Heart right ventricle (tissue), 16 donors: ENCODE measurements at regions not wholly inside any gene's neighbourhood (a gene's known extent, or its start where the extent isn't known, plus 50 kb on each side); places are given as distances from the start of the nearest gene placed in this dataset.

Source experiments
- ATAC-seq, 8 donors: fragments of 200-7000 bp; cut with Tn5 transposase; one replicate each; pipeline ENCODE4 v1.9.1; 2020; ENCODE audit warnings: mild to moderate bottlenecking in 8 of 8, moderate library complexity in 8 of 8, moderate number of reproducible peaks in 1 of 8
- DNase-seq, 2 donors: peaks; one replicate each; pipeline ENCODE4 v3.0.0-alpha.2; 2020
- H3K27ac ChIP-seq, 10 donors: fragments of 200-600 bp; sonication (generic) in 2 of 10; one replicate each; pipeline versions ENCODE4 v1.5.0 to v1.8.0; 2020 to 2022; ENCODE audit warnings: mild to moderate bottlenecking in 3 of 10
- H3K27me3 ChIP-seq, 7 donors: fragments of 200-600 bp; one replicate each; pipeline ENCODE4 v1.8.0; 2021 to 2022; ENCODE audit warnings: mild to moderate bottlenecking in 2 of 7
- H3K36me3 ChIP-seq, 9 donors: fragments of 200-600 bp; sonication (generic) in 1 of 9; one replicate each; pipeline versions ENCODE4 v1.5.0 to v1.8.0; 2020 to 2022; ENCODE audit warnings: mild to moderate bottlenecking in 2 of 9
- H3K4me1 ChIP-seq, 9 donors: fragments of 200-600 bp; sonication (generic) in 1 of 9; one replicate each; pipeline versions ENCODE4 v1.5.0 to v1.8.0; 2020 to 2022; ENCODE audit warnings: mild to moderate bottlenecking in 4 of 9
- H3K4me3 ChIP-seq, 10 donors: fragments of 200-600 bp; sonication (generic) in 2 of 10; one replicate each; pipeline versions ENCODE4 v1.5.0 to v1.8.0; 2020 to 2022; ENCODE audit warnings: mild to moderate bottlenecking in 7 of 10, moderate library complexity in 2 of 10
- H3K9me3 ChIP-seq, 11 donors: fragments of 200-600 bp in 10 of 11; sonication (generic) in 2 of 11; one replicate each; pipeline versions ENCODE4 v1.5.0 to v1.8.0; 2013 to 2022; ENCODE audit warnings: mild to moderate bottlenecking in 2 of 11, control low read depth in 1 of 11, moderate library complexity in 1 of 11
- WGBS, 2 donors: extraction: QIAGEN DNeasy Blood & Tissue Kit; methylation state at CpG; one replicate each; pipeline ENCODE4 v1.1.7; 2013; ENCODE audit warnings: inconsistent platforms in 1 of 2; 5-methylcytosine and 5-hydroxymethylcytosine counted together
- intact Hi-C, 10 donors: fragments of 100-400 bp; cut with DNase I; formaldehyde crosslinking; loops; one replicate each; pipeline versions ENCODE4 v1.11.1 to v1.14.2; 2022
- TF ChIP-seq, protein P1 (sequence below), 9 donors: fragments of 200-600 bp; sonication (generic) in 2 of 9; IDR thresholded peaks; one replicate each; pipeline versions ENCODE4 v1.5.0 to v1.8.0; 2021 to 2022; ENCODE audit warnings: antibody characterized with exemption in 9 of 9, mild to moderate bottlenecking in 5 of 9, moderate library complexity in 1 of 9
- donor health status: Arrhythmogenic right ventricular cardiomyopathy.
- donor health status: ischemic (EF 13 %, LVEDD 7.1; RV severe dilation, severe dysfunction).
- donor health status: healthy with polysubstance abuse.
- donor health status: DM: no; HTN: yes; CAD: no.
- donor health status: DM: no; HTN: no; CAD: no.
- donor health status: ischemic (EF 25% LVEDD 6.9; RV normal size, moderate dysfunction).
- donor health status: ischemic (EF 25% LVEDD 5.7; RV mildly dilated, moderate dysfunction).
- donor health status: healthy.
- donor health status: DM: yes; HTN: yes; CAD: no.
- donor health status: Ischemic cardiomyopathy.
- donor health status: ischemic (EF 35%, LVEDD 5.7; RV mildly dilated, moderate dysfunction).
- donor health status: nonischemic (EF 11% LVEDD 7.7; RV severe dilation, severe dysfunction).
- donor health status: DM: yes; HTN: yes; CAD: no.
- donor health status: PGD.
- donor health status: ischemic (EF 29% LVEDD 5.4; RV normal size, mild dysfunction).
- donor health status: nonischemic (EF 23%, LVEDD 6.1; RV moderate dilation, normal function).

DNA sequence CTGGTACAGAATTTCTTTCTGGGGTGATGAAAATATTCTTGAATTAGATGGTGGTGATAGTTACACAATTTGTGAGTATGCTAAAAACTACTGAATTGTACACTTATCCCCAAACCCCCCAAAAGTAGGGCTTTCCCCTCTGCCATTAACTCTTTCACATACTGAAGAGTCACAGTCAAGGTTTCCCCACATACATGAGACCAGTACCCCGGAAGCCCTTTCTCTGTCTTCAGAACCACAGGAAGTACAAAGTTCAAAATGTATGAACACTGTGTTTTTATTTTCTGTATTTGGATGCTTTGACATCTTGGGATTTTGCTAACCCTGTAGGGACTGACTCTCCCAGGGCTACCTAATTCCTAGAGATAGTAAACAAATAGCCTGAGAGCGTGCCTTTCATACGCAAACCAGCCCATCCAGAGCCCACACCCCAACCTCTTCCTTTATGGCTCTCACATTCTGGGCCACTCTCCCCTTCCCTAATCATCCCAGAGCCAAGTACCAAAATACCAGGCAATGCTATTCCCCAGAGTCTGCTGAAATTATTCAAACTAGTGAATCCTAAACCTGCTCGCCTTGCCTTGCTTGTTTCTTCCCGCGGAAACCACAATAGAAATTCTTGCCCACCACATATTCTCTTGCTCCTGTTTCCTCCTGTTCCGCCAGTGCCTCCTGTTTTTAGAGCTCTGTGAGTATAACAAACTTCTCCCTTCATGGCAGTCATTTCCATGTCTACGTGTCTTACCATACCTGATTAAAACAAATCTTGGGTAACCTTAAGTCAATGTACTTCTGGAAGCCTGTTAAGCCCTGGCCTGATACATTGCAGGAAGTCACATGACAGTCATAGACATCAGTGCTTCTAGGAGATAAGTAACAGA lies 524.8 kb downstream of the FUT8 start:
- no peak overlapping the region for H3K4me3 ChIP-seq
- H3K27ac ChIP-seq = no peak overlapping the region
- no peaks in the 10 kb centered on the region for H3K9me3 ChIP-seq
- no peaks in the 10 kb centered on the region for H3K36me3 ChIP-seq
- no peak for DNase-seq
- intact Hi-C loops = no loop called here
- no peaks in the 10 kb centered on the region for H3K4me1 ChIP-seq
- WGBS, 2 donors = 87 to 88% methylated on average over 8 of the region's 8 CpGs
- ATAC-seq = no peak
- TF ChIP-seq, protein P1, sequence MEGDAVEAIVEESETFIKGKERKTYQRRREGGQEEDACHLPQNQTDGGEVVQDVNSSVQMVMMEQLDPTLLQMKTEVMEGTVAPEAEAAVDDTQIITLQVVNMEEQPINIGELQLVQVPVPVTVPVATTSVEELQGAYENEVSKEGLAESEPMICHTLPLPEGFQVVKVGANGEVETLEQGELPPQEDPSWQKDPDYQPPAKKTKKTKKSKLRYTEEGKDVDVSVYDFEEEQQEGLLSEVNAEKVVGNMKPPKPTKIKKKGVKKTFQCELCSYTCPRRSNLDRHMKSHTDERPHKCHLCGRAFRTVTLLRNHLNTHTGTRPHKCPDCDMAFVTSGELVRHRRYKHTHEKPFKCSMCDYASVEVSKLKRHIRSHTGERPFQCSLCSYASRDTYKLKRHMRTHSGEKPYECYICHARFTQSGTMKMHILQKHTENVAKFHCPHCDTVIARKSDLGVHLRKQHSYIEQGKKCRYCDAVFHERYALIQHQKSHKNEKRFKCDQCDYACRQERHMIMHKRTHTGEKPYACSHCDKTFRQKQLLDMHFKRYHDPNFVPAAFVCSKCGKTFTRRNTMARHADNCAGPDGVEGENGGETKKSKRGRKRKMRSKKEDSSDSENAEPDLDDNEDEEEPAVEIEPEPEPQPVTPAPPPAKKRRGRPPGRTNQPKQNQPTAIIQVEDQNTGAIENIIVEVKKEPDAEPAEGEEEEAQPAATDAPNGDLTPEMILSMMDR (IDR thresholded peaks at IDR 0.05) = no peak
- no peaks in the 10 kb centered on the region for H3K27me3 ChIP-seq

DNA sequence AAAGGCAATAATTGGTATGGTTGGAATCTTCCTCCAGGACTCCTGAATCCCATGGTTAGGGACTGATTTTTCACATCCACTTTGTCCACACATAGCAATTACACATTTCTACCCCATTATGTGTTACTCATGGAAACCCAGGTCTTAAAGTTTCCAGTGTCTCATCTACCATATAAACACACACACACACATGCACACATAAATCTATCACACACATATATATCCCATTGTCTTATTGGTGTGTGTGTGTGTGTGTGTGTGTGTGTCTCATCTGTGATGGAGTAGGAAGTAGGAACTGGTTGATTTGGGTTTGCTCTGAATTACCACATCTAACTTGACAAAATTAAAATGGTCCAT lies 525.4 kb downstream of the FUT8 start:
- no peaks in the 10 kb centered on the region for H3K36me3 ChIP-seq
- intact Hi-C loops = no loop called here
- H3K27me3 ChIP-seq = no peaks in the 10 kb centered on the region
- no peak for ATAC-seq
- H3K27ac ChIP-seq = no peak overlapping the region
- TF ChIP-seq, protein P1 (IDR thresholded peaks at IDR 0.05) = no peak
- no peaks in the 10 kb centered on the region for H3K9me3 ChIP-seq
- no peak for DNase-seq
- H3K4me3 ChIP-seq = no peak overlapping the region
- H3K4me1 ChIP-seq = no peaks in the 10 kb centered on the region

DNA sequence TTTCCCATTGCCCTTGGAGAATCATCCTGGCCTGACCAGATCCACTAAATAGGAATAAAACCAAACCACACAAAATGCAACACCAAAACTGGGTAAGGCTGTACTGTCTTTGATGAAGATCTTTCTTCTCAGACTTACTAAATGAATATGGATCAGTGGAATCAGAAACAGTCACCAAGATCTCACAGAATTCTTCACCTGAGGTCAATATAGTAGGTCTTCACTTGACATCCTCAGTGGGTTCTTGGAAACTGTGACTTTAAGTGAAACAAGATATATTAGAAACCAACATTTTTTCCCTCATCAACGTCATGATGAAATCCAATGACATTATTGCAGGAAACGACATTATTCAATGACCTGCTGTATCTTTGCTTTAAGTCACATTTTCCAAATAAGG lies 526.2 kb downstream of the FUT8 start:
- no peaks in the 10 kb centered on the region for H3K9me3 ChIP-seq
- WGBS, 2 donors = 71 to 83% methylated on average over 2 of the region's 2 CpGs
- intact Hi-C loops = no loop called here
- peaks cover 0 to 1% (median 0%) of the 10 kb centered on the region in 7 donors for H3K27me3 ChIP-seq
- TF ChIP-seq, protein P1 (IDR thresholded peaks at IDR 0.05) = no peak
- DNase-seq = no peak
- ATAC-seq = no peak
- no peaks in the 10 kb centered on the region for H3K4me1 ChIP-seq
- no peak overlapping the region for H3K4me3 ChIP-seq
- H3K27ac ChIP-seq = no peak overlapping the region
- H3K36me3 ChIP-seq = no peaks in the 10 kb centered on the region

DNA sequence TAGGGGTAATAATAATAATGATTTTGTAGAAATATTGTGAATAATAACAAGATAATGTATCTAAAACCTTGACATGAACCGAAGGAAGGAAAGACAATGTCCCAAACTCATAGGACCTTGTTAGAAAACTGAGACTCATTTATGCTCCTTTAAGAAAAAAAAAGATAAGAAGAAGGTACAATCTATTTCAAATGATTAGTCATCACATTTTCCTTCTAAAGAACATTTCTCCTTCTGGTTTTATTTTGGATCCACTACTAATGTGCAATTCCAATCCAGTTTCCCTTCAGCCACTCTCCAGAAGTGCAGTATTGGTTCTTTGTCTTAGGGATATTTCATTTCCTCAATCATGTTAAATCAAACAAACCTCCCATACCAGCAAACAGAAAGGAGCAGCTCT lies 526.7 kb downstream of the FUT8 start:
- Histone ChIP-seq H3K27ac (no peak overlapping the region), H3K9me3 (no peaks in the 10 kb centered on the region), H3K4me1 (no peaks in the 10 kb centered on the region), H3K27me3 (peaks cover 0 to 3% (median 0%) of the 10 kb centered on the region in 7 donors), H3K36me3 (no peaks in the 10 kb centered on the region), H3K4me3 (no peak overlapping the region)
- WGBS, 2 donors = 90 to 96% methylated on average over 1 of the region's 1 CpG
- ATAC-seq (no peak), DNase-seq (no peak)
- intact Hi-C loops = no loop called here
- TF ChIP-seq, protein P1 (IDR thresholded peaks at IDR 0.05) = no peak
